Common myeloid progenitor, CD34-positive (primary cell): ENCODE measurements at regions not wholly inside any gene's neighbourhood (a gene's known extent, or its start where the extent isn't known, plus 50 kb on each side); places are given as distances from the start of the nearest gene placed in this dataset.

Experiments used
- CTCF ChIA-PET: fragments of 350-600 bp; sonication (Branson Sonifier 250); formaldehyde crosslinking; loops from one replicate; lab custom pipeline; 2021; ENCODE audit warnings: antibody characterized with exemption; lab: Charles Lee
- POLR2A ChIA-PET: fragments of 350-600 bp; sonication (Branson Sonifier 250); formaldehyde crosslinking; loops from one replicate; lab custom pipeline; 2021; ENCODE audit warnings: antibody characterized with exemption; lab: Charles Lee
- DNase-seq, 3 donors: peaks; one replicate each; pipeline versions ENCODE4 v3.0.0 to v3.0.0-alpha.2; 2013
- H3K27ac ChIP-seq, 2 experiments: 1 replicate in 1 of 2; 2 replicates in 1 of 2; pipeline ENCODE4 v1.7.0; 2013; ENCODE audit warnings: inconsistent platforms in 2 of 2, low read length in 2 of 2, mild to moderate bottlenecking in 2 of 2, low read depth in 1 of 2, moderate library complexity in 1 of 2; ENCODE audit not compliant: severe bottlenecking in 2 of 2, insufficient read depth in 1 of 2, poor library complexity in 1 of 2
- H3K27me3 ChIP-seq, 5 experiments: replicated peaks in 2 of 5; 1 replicate in 3 of 5; 2 replicates in 2 of 5; pipeline versions ENCODE4 v1.6.1 to v1.7.0; 2013; ENCODE audit warnings: low read length in 4 of 5, mild to moderate bottlenecking in 2 of 5, moderate library complexity in 2 of 5, inconsistent platforms in 1 of 5; ENCODE audit not compliant: insufficient read depth in 5 of 5, control insufficient read depth in 4 of 5
- H3K36me3 ChIP-seq, 4 experiments: 1 replicate in 2 of 4; 2 replicates in 2 of 4; pipeline versions ENCODE4 v1.6.1 to v1.7.0; 2013; ENCODE audit warnings: low read length in 3 of 4, control low read depth in 1 of 4, mild to moderate bottlenecking in 1 of 4; ENCODE audit not compliant: control insufficient read depth in 4 of 4, insufficient read depth in 4 of 4
- H3K4me1 ChIP-seq, 4 experiments: 1 replicate in 3 of 4; 2 replicates in 1 of 4; pipeline versions ENCODE4 v1.6.1 to v1.7.1; 2013; ENCODE audit warnings: low read length in 3 of 4, mild to moderate bottlenecking in 3 of 4, control low read depth in 1 of 4, inconsistent platforms in 1 of 4, moderate library complexity in 1 of 4; ENCODE audit not compliant: control insufficient read depth in 4 of 4, insufficient read depth in 4 of 4; ENCODE audit errors: control extremely low read depth in 1 of 4
- H3K4me3 ChIP-seq, 7 experiments: 1 replicate in 4 of 7; 2 replicates in 3 of 7; pipeline versions ENCODE4 v1.5.1 to v1.7.0; 2013; ENCODE audit warnings: mild to moderate bottlenecking in 7 of 7, low read length in 6 of 7, moderate library complexity in 6 of 7, inconsistent platforms in 2 of 7, low read depth in 2 of 7, control low read depth in 1 of 7; ENCODE audit not compliant: insufficient read depth in 4 of 7, control insufficient read depth in 1 of 7; ENCODE audit errors: extremely low read depth in 1 of 7
- H3K9me3 ChIP-seq, 5 experiments: 1 replicate in 4 of 5; 2 replicates in 1 of 5; pipeline versions ENCODE4 v1.6.1 to v1.7.1; 2013; ENCODE audit warnings: low read length in 4 of 5, mild to moderate bottlenecking in 2 of 5, inconsistent platforms in 1 of 5, low read depth in 1 of 5, moderate library complexity in 1 of 5; ENCODE audit not compliant: control insufficient read depth in 4 of 5, insufficient read depth in 2 of 5; ENCODE audit errors: control extremely low read depth in 1 of 5
- WGBS: methylation state at CpG from one replicate; pipeline ENCODE4 v1.1.5; 2013; ENCODE audit not compliant: insufficient coverage; 5-methylcytosine and 5-hydroxymethylcytosine counted together

- Histone ChIP-seq H3K4me3 (no peak overlapping the region), H3K4me1 (no peaks in the 10 kb centered on the region), H3K36me3 (no peaks in the 10 kb centered on the region), H3K9me3 (peaks cover 0 to 3% (median 0%) of the 10 kb centered on the region in 5 experiments), H3K27me3 (no peaks in the 10 kb centered on the region), H3K27ac (no peak overlapping the region)
- CTCF ChIA-PET, result no interaction called here
- DNase-seq, result no peak
- WGBS, result 89% methylated on average over 1 of the region's 2 CpGs
- POLR2A ChIA-PET, result no interaction called here
These were observed 169.2 kb upstream of the NCKAP5 start for GRCh38 chr2:133737242-133737993.

GRCh38 chr2:133739039-133739438 is 170.8 kb upstream of the NCKAP5 start:
- CTCF ChIA-PET, result no interaction called here
- DNase-seq, result no peak
- Histone ChIP-seq H3K9me3 (peaks cover 0 to 2% (median 0%) of the 10 kb centered on the region in 5 experiments), H3K4me3 (no peak overlapping the region), H3K36me3 (no peaks in the 10 kb centered on the region), H3K4me1 (no peaks in the 10 kb centered on the region), H3K27ac (no peak overlapping the region), H3K27me3 (no peaks in the 10 kb centered on the region)
- POLR2A ChIA-PET, result no interaction called here

DNA sequence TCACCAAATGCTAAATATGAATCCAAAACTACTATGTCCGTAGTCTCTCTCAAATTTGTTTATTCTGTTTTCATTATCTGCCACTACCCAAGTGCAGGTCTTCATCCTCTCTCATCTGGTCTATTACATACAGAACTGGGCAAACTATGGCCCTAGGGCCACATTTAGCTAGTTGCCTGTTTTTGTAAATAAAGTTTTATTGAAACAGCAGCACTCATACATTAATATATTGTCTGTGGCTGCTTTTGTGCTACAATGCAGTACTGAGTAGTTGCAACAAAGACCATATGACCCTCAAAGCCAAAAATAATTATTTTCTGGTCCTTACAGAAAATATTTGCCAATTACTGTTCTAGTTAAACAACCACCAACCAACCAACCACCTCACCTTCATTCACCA is 172.2 kb upstream of the NCKAP5 start:
- DNase-seq, result no peak
- Histone ChIP-seq H3K4me1 (no peaks in the 10 kb centered on the region), H3K9me3 (peaks cover 0 to 2% (median 0%) of the 10 kb centered on the region in 5 experiments), H3K4me3 (no peak overlapping the region), H3K27me3 (no peaks in the 10 kb centered on the region), H3K36me3 (no peaks in the 10 kb centered on the region), H3K27ac (no peak overlapping the region)
- no CpG with 5 or more reads among the region's 1 CpG for WGBS
- CTCF ChIA-PET, result no interaction called here
- POLR2A ChIA-PET, result no interaction called here

GRCh38 chr2:133748007-133748700 is 179.9 kb upstream of the NCKAP5 start:
- WGBS, result 85% methylated on average over 2 of the region's 3 CpGs
- H3K27me3 ChIP-seq, result no peaks in the 10 kb centered on the region
- no peaks in the 10 kb centered on the region for H3K36me3 ChIP-seq
- no peak for DNase-seq
- H3K27ac ChIP-seq, result no peak overlapping the region
- ChIA-PET CTCF (no interaction called here), POLR2A (no interaction called here)
- peaks cover 0 to under 1% (median 0%) of the 10 kb centered on the region in 5 experiments for H3K9me3 ChIP-seq
- no peaks in the 10 kb centered on the region for H3K4me1 ChIP-seq
- H3K4me3 ChIP-seq, result no peak overlapping the region

DNA sequence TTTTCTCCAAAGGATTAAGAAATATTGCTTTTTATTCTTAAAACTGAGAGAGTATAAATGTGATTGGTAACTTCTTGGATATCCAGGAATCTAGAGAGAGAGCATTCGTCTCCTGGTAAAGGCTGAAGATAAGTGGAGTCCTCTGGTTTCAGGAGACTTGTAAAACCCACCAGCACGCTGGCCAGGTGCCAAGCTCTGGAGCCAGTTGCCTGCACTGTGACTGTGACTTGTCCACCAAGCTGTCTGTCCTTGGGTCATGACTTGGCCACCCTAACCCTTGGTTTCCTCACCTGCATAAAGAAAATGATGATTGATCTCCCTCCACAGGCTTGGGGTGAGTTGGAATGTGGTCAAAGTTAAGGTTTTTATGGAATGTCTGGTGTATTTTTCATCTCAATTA is 185.4 kb upstream of the NCKAP5 start:
- no CpG with 5 or more reads among the region's 2 CpGs for WGBS
- DNase-seq, result no peak
- Histone ChIP-seq H3K4me1 (no peaks in the 10 kb centered on the region), H3K27ac (no peak overlapping the region), H3K36me3 (no peaks in the 10 kb centered on the region), H3K4me3 (no peak overlapping the region), H3K27me3 (no peaks in the 10 kb centered on the region), H3K9me3 (no peaks in the 10 kb centered on the region)
- CTCF ChIA-PET, result no interaction called here
- POLR2A ChIA-PET, result no interaction called here

DNA sequence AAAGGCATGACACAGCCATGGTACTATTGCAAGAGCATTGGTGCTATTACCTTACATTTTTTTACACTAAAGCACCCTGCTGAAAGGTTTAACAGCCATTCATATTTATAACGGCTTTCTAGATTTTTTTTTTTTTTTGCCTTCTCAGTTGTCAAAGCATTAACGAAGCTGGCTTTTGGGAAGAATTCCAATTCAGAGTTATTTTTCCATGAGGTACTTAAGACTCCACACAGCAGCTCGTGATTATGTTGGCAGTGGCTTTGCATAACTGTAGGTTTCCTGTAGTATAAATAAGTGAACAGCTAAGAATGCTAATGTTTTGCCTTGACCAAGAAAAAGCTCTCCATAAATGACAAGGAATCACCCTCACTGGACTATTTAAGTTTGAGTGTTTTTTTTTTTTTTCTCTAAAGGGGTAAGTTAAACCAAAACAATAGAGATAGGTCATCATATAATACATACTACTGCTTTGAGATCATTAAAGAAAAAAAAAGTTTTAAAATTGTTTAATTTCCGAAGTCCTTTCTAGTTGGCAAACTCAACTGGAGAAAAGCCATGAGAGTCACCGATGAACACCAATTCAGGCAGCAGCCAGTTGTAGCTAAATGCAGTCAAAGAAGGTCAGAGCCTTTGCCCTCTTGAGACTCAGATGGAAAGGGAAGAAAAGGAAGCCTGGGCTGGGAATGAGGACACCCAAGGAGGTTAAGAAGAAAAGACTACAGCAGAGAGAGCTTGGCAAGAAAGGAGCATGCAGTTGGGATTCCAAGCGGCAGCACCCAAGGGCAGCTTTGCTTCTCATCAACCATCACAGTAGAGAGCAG is 187.4 kb upstream of the NCKAP5 start:
- no peak overlapping the region for H3K4me3 ChIP-seq
- ChIA-PET POLR2A (no interaction called here), CTCF (no interaction called here)
- H3K4me1 ChIP-seq, result no peaks in the 10 kb centered on the region
- H3K36me3 ChIP-seq, result no peaks in the 10 kb centered on the region
- WGBS, result 89% methylated on average over 5 of the region's 6 CpGs
- no peak for DNase-seq
- H3K27ac ChIP-seq, result no peak overlapping the region
- no peaks in the 10 kb centered on the region for H3K9me3 ChIP-seq
- no peaks in the 10 kb centered on the region for H3K27me3 ChIP-seq

DNA sequence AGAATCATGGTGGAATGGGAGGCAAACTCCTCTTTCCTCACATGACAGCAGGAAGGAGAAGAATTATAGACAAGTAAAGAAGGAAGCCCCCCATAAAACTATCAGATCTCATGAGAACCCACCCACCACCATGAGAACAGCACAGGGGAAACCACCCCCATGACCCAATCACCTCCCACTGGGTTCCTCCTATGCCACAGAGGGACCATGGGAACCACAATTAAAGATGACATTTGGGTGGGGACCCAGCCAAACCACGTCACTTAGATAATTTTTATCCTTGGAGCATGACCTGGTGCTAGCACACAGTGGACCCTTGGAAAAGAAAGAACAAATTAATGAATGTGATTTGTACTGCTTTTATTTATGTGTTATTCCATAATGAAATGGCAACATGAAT is 188.6 kb upstream of the NCKAP5 start:
- no peak for DNase-seq
- no peaks in the 10 kb centered on the region for H3K9me3 ChIP-seq
- no peaks in the 10 kb centered on the region for H3K36me3 ChIP-seq
- WGBS, result no CpG with 5 or more reads among the region's 1 CpG
- POLR2A ChIA-PET, result no interaction called here
- H3K27me3 ChIP-seq, result no peaks in the 10 kb centered on the region
- H3K27ac ChIP-seq, result no peak overlapping the region
- H3K4me1 ChIP-seq, result no peaks in the 10 kb centered on the region
- CTCF ChIA-PET, result no interaction called here
- no peak overlapping the region for H3K4me3 ChIP-seq
